IPS-18c (cell line): ENCODE measurements at regions not wholly inside any gene's neighbourhood (a gene's known extent, or its start where the extent isn't known, plus 50 kb on each side); places are given as distances from the start of the nearest gene placed in this dataset.
"Not testable (repeated sequence)": the region's sequence is repeated elsewhere in the genome, so short reads cannot be mapped to it uniquely, and the experiment has no call there.

Source experiments
- H3K4me3 ChIP-seq: 2 replicates; pipeline ENCODE4 v1.7.0; 2013; ENCODE audit warnings: low read depth, mild to moderate bottlenecking, low read length, moderate library complexity; ENCODE audit not compliant: insufficient read depth
- H3K9me3 ChIP-seq: one replicate; pipeline ENCODE4 v1.6.1; 2013; ENCODE audit warnings: mild to moderate bottlenecking, low read length, moderate library complexity; ENCODE audit not compliant: control insufficient read depth, insufficient read depth

- H3K9me3 ChIP-seq, H3K4me3 ChIP-seq: not testable (repeated sequence)
Observed at GRCh38 chr16:21525956-21526922, 73.1 kb upstream of the METTL9 start.

- H3K4me3 ChIP-seq = no peak overlapping the region
Observed at GRCh38 chr16:21526923-21527807, 72.2 kb upstream of the METTL9 start.

GRCh38 chr16:21529060-21529658 is 70.2 kb upstream of the METTL9 start:
- H3K9me3 ChIP-seq, H3K4me3 ChIP-seq: not testable (repeated sequence)

More at GRCh38 chr16:21526923-21527807, 72.2 kb upstream of the METTL9 start:
- H3K9me3 ChIP-seq = no peaks in the 10 kb centered on the region

GRCh38 chr16:21530729-21531383 is 68.5 kb upstream of the METTL9 start:
- not testable (repeated sequence) for H3K4me3 ChIP-seq, H3K9me3 ChIP-seq

- H3K4me3 ChIP-seq, H3K9me3 ChIP-seq: not testable (repeated sequence)
Observed at GRCh38 chr16:21532996-21533395, 66.4 kb upstream of the METTL9 start.

- not testable (repeated sequence) for H3K4me3 ChIP-seq, H3K9me3 ChIP-seq
Observed at GRCh38 chr16:21533474-21533873, 65.9 kb upstream of the METTL9 start.

GRCh38 chr16:21534561-21534960 is 64.8 kb upstream of the METTL9 start:
- H3K4me3 ChIP-seq, H3K9me3 ChIP-seq: not testable (repeated sequence)

GRCh38 chr16:21535201-21535600 is 64.2 kb upstream of the METTL9 start:
- H3K4me3 ChIP-seq, H3K9me3 ChIP-seq: not testable (repeated sequence)

GRCh38 chr16:21536740-21537139 is 62.6 kb upstream of the METTL9 start:
- H3K4me3 ChIP-seq, H3K9me3 ChIP-seq: not testable (repeated sequence)

- not testable (repeated sequence) for H3K9me3 ChIP-seq, H3K4me3 ChIP-seq
Observed at GRCh38 chr16:21537598-21537997, 61.8 kb upstream of the METTL9 start.

GRCh38 chr16:21539107-21539618 is 60.2 kb upstream of the METTL9 start:
- H3K9me3 ChIP-seq, H3K4me3 ChIP-seq: not testable (repeated sequence)

GRCh38 chr16:21540770-21541433 is 58.5 kb upstream of the METTL9 start:
- H3K4me3 ChIP-seq, H3K9me3 ChIP-seq: not testable (repeated sequence)

- H3K9me3 ChIP-seq, H3K4me3 ChIP-seq: not testable (repeated sequence)
Observed at GRCh38 chr16:21541611-21542051, 57.7 kb upstream of the METTL9 start.

- not testable (repeated sequence) for H3K4me3 ChIP-seq, H3K9me3 ChIP-seq
Observed at GRCh38 chr16:21542075-21542474, 57.3 kb upstream of the METTL9 start.

- not testable (repeated sequence) for H3K9me3 ChIP-seq, H3K4me3 ChIP-seq
Observed at GRCh38 chr16:21542491-21543124, 56.8 kb upstream of the METTL9 start.
